Transverse colon (tissue), 4 donors: ENCODE measurements at regions not wholly inside any gene's neighbourhood (a gene's known extent, or its start where the extent isn't known, plus 50 kb on each side); places are given as distances from the start of the nearest gene placed in this dataset.

ENCODE experiments used
- EP300 ChIP-seq: sonication (generic); formaldehyde crosslinking; IDR thresholded peaks from one replicate; pipeline ENCODE4 v1.6.1; 2017; ENCODE audit warnings: antibody characterized with exemption, low read depth
- POLR2A ChIP-seq: fragments of 450-650 bp; IDR thresholded peaks from one replicate; pipeline ENCODE4 v1.6.1; 2016; ENCODE audit warnings: antibody characterized with exemption, mild to moderate bottlenecking, moderate library complexity
- POLR2AphosphoS5 ChIP-seq, 3 donors: sonication (generic); formaldehyde crosslinking; IDR thresholded peaks; one replicate each; pipeline ENCODE4 v1.6.1; 2016; ENCODE audit warnings: antibody characterized with exemption in 3 of 3
- TF ChIP-seq, protein P1 (sequence below), 5 experiments: fragments of 200-600 bp in 3 of 5; fragments of 450-650 bp in 2 of 5; sonication (generic) in 3 of 5; IDR thresholded peaks; 1 replicate in 2 of 5; 2 replicates in 3 of 5; pipeline ENCODE4 v1.5.1; 2016 to 2017; ENCODE audit warnings: antibody characterized with exemption in 5 of 5, inconsistent platforms in 3 of 5, mild to moderate bottlenecking in 2 of 5, moderate library complexity in 1 of 5

DNA sequence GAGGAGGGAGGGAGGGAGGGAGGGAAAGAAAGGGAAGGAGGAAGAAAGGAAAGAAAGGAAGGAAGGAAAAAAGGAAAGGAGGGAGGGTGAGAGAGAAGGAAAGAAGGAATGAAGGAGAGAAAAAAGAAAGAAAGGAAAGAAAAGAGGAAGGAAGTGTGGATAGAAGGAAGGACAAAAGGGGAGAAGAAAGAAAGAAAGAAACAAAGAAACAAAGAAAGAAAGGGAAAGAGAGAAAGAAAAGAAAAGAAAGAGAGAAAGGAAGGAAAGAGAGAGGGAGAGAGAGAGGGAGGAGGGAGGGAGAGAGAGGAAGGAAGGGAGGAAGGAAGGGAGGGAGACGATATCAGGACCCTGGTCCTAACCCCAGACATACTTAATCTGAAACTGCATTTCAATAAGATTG lies 146.2 kb upstream of the ZC3H11B start:
- TF ChIP-seq, protein P1, sequence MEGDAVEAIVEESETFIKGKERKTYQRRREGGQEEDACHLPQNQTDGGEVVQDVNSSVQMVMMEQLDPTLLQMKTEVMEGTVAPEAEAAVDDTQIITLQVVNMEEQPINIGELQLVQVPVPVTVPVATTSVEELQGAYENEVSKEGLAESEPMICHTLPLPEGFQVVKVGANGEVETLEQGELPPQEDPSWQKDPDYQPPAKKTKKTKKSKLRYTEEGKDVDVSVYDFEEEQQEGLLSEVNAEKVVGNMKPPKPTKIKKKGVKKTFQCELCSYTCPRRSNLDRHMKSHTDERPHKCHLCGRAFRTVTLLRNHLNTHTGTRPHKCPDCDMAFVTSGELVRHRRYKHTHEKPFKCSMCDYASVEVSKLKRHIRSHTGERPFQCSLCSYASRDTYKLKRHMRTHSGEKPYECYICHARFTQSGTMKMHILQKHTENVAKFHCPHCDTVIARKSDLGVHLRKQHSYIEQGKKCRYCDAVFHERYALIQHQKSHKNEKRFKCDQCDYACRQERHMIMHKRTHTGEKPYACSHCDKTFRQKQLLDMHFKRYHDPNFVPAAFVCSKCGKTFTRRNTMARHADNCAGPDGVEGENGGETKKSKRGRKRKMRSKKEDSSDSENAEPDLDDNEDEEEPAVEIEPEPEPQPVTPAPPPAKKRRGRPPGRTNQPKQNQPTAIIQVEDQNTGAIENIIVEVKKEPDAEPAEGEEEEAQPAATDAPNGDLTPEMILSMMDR (IDR thresholded peaks at IDR 0.05): no peak
- TF ChIP-seq POLR2A: no peak
- TF ChIP-seq EP300: no peak
- TF ChIP-seq POLR2AphosphoS5 (IDR thresholded peaks at IDR 0.05): no peak
